Erythroblast (primary cell): ENCODE measurements at regions not wholly inside any gene's neighbourhood (a gene's known extent, or its start where the extent isn't known, plus 50 kb on each side); places are given as distances from the start of the nearest gene placed in this dataset.

ENCODE experiments used
- DNase-seq, 2 experiments: peaks; one replicate each; lab custom pipeline; 2025; lab: John Stamatoyannopoulos, UW
- GATA1 ChIP-seq: IDR thresholded peaks from 2 replicates; pipeline ENCODE4 v1.6.1; 2011; ENCODE audit warnings: low read depth, mild to moderate bottlenecking, control low read depth, low read length, moderate library complexity
- POLR2A ChIP-seq: IDR thresholded peaks from 2 replicates; pipeline ENCODE4 v1.6.1; 2011; ENCODE audit warnings: mild to moderate bottlenecking, low read length

GRCh38 chr14:65278589-65278988 is 133.9 kb upstream of the FUT8 start:
- DNase-seq: no peak
- no peak for TF ChIP-seq POLR2A
- no peak for TF ChIP-seq GATA1

DNA sequence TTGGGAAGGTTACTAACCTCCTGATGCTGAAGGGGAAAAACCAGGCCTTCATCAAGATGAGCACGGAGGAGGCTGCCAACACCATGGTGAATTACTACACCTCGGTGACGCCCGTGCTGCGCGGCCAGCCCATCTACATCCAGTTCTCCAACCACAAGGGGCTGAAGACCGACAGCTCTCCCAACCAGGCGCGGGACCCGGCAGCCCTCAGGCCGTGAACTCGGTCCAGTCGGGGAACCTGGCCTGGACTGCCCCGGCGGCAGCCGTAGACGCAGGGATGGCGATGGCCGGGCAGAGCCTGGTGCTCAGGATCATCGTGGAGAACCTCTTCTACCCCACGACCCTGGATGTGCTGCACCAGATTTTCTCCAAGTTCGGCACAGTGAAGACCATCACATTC is 133.0 kb upstream of the FUT8 start:
- DNase-seq: no peak
- no peak for TF ChIP-seq GATA1
- TF ChIP-seq POLR2A: no peak

GRCh38 chr14:65279958-65280357 is 132.6 kb upstream of the FUT8 start:
- TF ChIP-seq GATA1 (no peak), POLR2A (no peak)
- no peak for DNase-seq

- DNase-seq: no peak
Observed at GRCh38 chr14:65280653-65281052, 131.9 kb upstream of the FUT8 start.

GRCh38 chr14:65281991-65282895 is 130.3 kb upstream of the FUT8 start:
- no peak for TF ChIP-seq POLR2A
- no peak for DNase-seq

More at GRCh38 chr14:65280653-65281052, 131.9 kb upstream of the FUT8 start:
- TF ChIP-seq GATA1 (no peak), POLR2A (no peak)

- TF ChIP-seq POLR2A: no peak
- no peak for TF ChIP-seq GATA1
- no peak for DNase-seq
Observed at GRCh38 chr14:65282896-65283253, 129.7 kb upstream of the FUT8 start.

DNA sequence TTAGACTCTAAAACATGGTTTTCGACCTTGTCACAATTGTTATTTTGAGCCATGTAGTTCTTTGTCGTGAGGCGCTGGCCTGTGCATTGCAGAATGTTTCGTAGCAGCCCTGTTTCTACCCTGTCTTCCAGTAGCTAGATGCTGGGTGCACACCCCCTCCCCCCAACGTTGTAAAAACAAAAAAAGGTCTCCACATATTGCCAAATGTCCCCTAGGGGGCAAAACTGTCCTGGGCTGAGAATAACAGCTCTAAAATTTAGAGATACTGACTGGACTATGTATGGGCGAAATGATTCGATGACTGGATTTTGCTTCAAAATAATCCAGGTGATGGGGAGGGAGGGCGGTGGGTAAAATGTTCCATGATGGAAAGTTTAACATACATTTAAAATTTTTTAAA is 126.1 kb upstream of the FUT8 start:
- peak; percentile 10 to 34 for DNase-seq
- TF ChIP-seq GATA1: no peak
- no peak for TF ChIP-seq POLR2A

DNA sequence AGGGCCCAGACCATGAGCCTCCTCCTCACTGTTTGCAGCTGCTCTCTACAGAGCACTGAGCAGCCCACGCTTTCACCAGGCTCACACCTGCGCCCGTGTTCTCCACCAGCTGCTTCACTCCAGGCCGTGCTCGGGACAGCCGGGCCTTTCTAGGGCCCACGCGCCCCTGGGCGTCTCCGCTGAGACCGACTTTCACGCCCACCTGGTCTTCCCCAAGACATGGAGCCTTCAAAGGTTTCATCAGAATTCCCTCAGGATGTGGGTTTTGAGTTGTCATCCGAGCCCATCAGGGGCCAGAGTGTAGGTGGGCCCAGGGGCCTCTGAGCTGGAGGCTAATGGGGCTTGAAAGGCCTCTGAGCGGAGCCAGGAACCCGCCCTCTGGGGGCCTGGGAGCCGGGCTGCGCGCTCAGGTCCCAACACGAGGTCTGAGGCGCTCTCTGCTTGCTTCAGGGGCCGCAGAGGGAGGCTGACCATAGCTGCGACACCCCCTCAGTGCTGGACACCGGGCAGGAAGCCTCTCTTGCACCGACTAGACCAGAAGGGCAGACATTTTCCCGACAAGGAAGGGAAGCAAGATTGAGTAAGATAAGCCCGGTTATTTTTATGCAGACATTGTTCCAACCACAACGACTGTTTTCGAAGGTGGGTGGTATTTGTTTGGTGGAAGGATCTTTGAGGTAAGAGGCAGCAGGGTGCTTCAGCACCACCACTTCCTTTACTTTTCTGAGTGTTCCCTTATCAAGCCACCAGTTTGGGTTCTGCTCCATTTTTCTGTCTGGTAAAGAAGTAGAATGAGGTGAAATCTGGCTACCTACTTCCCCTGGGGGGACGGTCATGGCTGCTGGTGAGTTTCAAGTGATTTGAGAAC is 125.0 kb upstream of the FUT8 start:
- DNase-seq: no peak
- TF ChIP-seq GATA1 (no peak), POLR2A (no peak)

GRCh38 chr14:65290830-65291229 is 121.7 kb upstream of the FUT8 start:
- no peak for DNase-seq

DNA sequence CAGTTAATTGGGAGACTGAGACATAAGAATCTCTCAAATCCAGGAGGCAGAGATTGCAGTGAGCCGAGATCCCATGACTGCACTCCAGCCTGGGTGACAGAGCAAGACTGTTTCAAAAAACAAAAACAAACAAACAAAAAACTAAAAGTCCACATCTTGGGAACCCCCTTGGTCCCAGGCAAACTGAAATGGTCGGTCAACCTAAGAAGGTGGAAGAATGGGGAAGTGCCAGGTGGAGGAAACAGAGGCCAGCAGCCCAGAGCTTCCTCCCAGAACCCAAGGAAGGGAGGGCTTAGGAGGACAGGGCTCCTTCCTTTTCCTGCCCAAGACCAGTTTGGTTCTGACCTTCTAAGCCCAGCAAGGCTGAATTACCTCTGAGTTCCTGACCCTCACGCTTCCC is 121.0 kb upstream of the FUT8 start:
- no peak for DNase-seq
- TF ChIP-seq GATA1 (no peak), POLR2A (no peak)

More at GRCh38 chr14:65290830-65291229, 121.7 kb upstream of the FUT8 start:
- TF ChIP-seq POLR2A (no peak), GATA1 (no peak)

DNA sequence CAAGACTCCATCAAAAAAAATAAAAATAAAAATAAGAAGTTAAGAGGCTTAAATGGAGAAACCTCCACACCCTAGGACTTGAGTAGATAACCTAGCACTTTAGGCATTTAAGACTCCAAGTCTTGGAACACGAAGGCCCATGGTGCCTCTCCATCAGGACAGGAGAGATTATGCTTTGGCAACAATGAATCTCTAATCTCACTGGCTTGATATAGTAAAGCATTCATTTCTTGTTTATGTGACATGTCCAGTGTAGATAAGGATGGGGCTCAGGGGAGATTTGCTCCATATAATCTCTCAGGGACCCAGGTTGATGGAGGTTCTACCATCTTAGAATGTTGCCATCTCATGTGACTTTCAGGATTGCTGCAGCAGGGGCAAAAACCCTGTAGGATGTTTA is 117.7 kb upstream of the FUT8 start:
- DNase-seq: peak in 1 of 2 experiments; percentile 53
- TF ChIP-seq POLR2A: no peak
- TF ChIP-seq GATA1: no peak

- DNase-seq: no peak
- no peak for TF ChIP-seq GATA1
- TF ChIP-seq POLR2A: no peak
Observed at GRCh38 chr14:65296402-65296801, 116.1 kb upstream of the FUT8 start.

GRCh38 chr14:65296876-65297275 is 115.7 kb upstream of the FUT8 start:
- no peak for DNase-seq
- no peak for TF ChIP-seq GATA1
- TF ChIP-seq POLR2A: no peak

- DNase-seq: no peak
- TF ChIP-seq POLR2A: no peak
- TF ChIP-seq GATA1: no peak
Observed at GRCh38 chr14:65297744-65298143, 114.8 kb upstream of the FUT8 start.
